ENCODE measurements at regions not wholly inside any gene's neighbourhood (a gene's known extent, or its start where the extent isn't known, plus 50 kb on each side); places are given as distances from the start of the nearest gene placed in this dataset.

GRCh38 chrX:95885074-95885473 is 799.6 kb upstream of the DIAPH2 start:
- Histone ChIP-seq H3K27ac (replicated peaks) (peak overlapping the region; percentile 44), H3K4me3 (no peak overlapping the region), H3K4me1 (no peaks in the 10 kb centered on the region), H3K27me3 (ENCODE audit: low read depth) (no peaks in the 10 kb centered on the region), H3K9me3 (replicated peaks) (no peaks in the 10 kb centered on the region), H3K36me3 (no peaks in the 10 kb centered on the region)
- no peak for TF ChIP-seq CTCF (IDR thresholded peaks at IDR 0.05; ENCODE audit: borderline replicate concordance)
- no peak for DNase-seq
- intact Hi-C loops (cut with micrococcal nuclease): no loop called here

GRCh38 chrX:95889279-95889678 is 795.4 kb upstream of the DIAPH2 start:
- H3K4me1 ChIP-seq: no peaks in the 10 kb centered on the region
- no peak for TF ChIP-seq CTCF (IDR thresholded peaks at IDR 0.05; ENCODE audit: borderline replicate concordance)
- H3K4me3 ChIP-seq: no peak overlapping the region
- no peak overlapping the region for H3K27ac ChIP-seq (replicated peaks)
- H3K36me3 ChIP-seq: no peaks in the 10 kb centered on the region
- no peaks in the 10 kb centered on the region for H3K27me3 ChIP-seq (ENCODE audit: low read depth)
- H3K9me3 ChIP-seq (replicated peaks): no peaks in the 10 kb centered on the region
- intact Hi-C loops (cut with micrococcal nuclease): no loop called here
- no peak for DNase-seq

- H3K4me1 ChIP-seq: no peaks in the 10 kb centered on the region
- TF ChIP-seq CTCF (IDR thresholded peaks at IDR 0.05; ENCODE audit: borderline replicate concordance): no peak
- no peaks in the 10 kb centered on the region for H3K36me3 ChIP-seq
- H3K4me3 ChIP-seq: no peak overlapping the region
- H3K27me3 ChIP-seq (ENCODE audit: low read depth): no peaks in the 10 kb centered on the region
- intact Hi-C loops (cut with micrococcal nuclease): no loop called here
- DNase-seq: no peak
- H3K27ac ChIP-seq (replicated peaks): no peak overlapping the region
- no peaks in the 10 kb centered on the region for H3K9me3 ChIP-seq (replicated peaks)
These were observed 791.0 kb upstream of the DIAPH2 start for GRCh38 chrX:95893636-95894035.

GRCh38 chrX:95903490-95903889 is 781.2 kb upstream of the DIAPH2 start:
- DNase-seq: no peak
- H3K4me3 ChIP-seq: no peak overlapping the region
- H3K9me3 ChIP-seq (replicated peaks): no peaks in the 10 kb centered on the region
- no peak for TF ChIP-seq CTCF (IDR thresholded peaks at IDR 0.05; ENCODE audit: borderline replicate concordance)
- H3K27me3 ChIP-seq (ENCODE audit: low read depth): no peaks in the 10 kb centered on the region
- no peak overlapping the region for H3K27ac ChIP-seq (replicated peaks)
- intact Hi-C loops (cut with micrococcal nuclease): no loop called here
- no peaks in the 10 kb centered on the region for H3K4me1 ChIP-seq
- H3K36me3 ChIP-seq: no peaks in the 10 kb centered on the region

- Histone ChIP-seq H3K36me3 (no peaks in the 10 kb centered on the region), H3K27me3 (ENCODE audit: low read depth) (no peaks in the 10 kb centered on the region), H3K4me3 (no peak overlapping the region), H3K9me3 (replicated peaks) (no peaks in the 10 kb centered on the region), H3K4me1 (no peaks in the 10 kb centered on the region), H3K27ac (replicated peaks) (no peak overlapping the region)
- no peak for TF ChIP-seq CTCF (IDR thresholded peaks at IDR 0.05; ENCODE audit: borderline replicate concordance)
- intact Hi-C loops (cut with micrococcal nuclease): no loop called here
- DNase-seq: no peak
These were observed 780.7 kb upstream of the DIAPH2 start for GRCh38 chrX:95903975-95904374.

- Histone ChIP-seq H3K4me1 (no peaks in the 10 kb centered on the region), H3K27ac (replicated peaks) (no peak overlapping the region), H3K4me3 (no peak overlapping the region), H3K9me3 (replicated peaks) (no peaks in the 10 kb centered on the region), H3K27me3 (ENCODE audit: low read depth) (no peaks in the 10 kb centered on the region), H3K36me3 (no peaks in the 10 kb centered on the region)
- no peak for DNase-seq
- no peak for TF ChIP-seq CTCF (IDR thresholded peaks at IDR 0.05; ENCODE audit: borderline replicate concordance)
- intact Hi-C loops (cut with micrococcal nuclease): no loop called here
These were observed 777.6 kb upstream of the DIAPH2 start for GRCh38 chrX:95907081-95907480.
